WTC11 (cell line): ENCODE measurements at regions not wholly inside any gene's neighbourhood (a gene's known extent, or its start where the extent isn't known, plus 50 kb on each side); places are given as distances from the start of the nearest gene placed in this dataset.

Source experiments
- ATAC-seq: fragments of 200-7000 bp; cut with Tn5 transposase; 2 replicates; pipeline ENCODE4 v1.10.0; 2021; ENCODE audit warnings: mild to moderate bottlenecking, moderate library complexity
- CTCF ChIA-PET: fragments of 300-600 bp; sonication (Branson Sonifier 250); formaldehyde crosslinking; loops from one replicate; lab custom pipeline; 2021; ENCODE audit warnings: antibody characterized with exemption; lab: Charles Lee
- POLR2A ChIA-PET: fragments of 350-600 bp; sonication (Branson Sonifier 250); formaldehyde crosslinking; loops from one replicate; lab custom pipeline; 2021; ENCODE audit warnings: antibody characterized with exemption; lab: Charles Lee
- DNase-seq: peaks from one replicate; pipeline ENCODE4 v3.0.0; 2021; ENCODE audit warnings: low spot score
- H3K27ac Mint-ChIP-seq: 2 replicates; pipeline ENCODE4 v1.8.0; 2021; ENCODE audit warnings: mixed read lengths
- H3K27me3 Mint-ChIP-seq: 2 replicates; pipeline ENCODE4 v1.8.0; 2021; ENCODE audit warnings: low read depth, mild to moderate bottlenecking, moderate library complexity, mixed read lengths
- H3K36me3 Mint-ChIP-seq: 2 replicates; pipeline ENCODE4 v1.8.0; 2021; ENCODE audit warnings: mixed read lengths
- H3K4me1 Mint-ChIP-seq: 2 replicates; pipeline ENCODE4 v1.8.0; 2022; ENCODE audit warnings: mixed read lengths
- H3K4me3 Mint-ChIP-seq: 2 replicates; pipeline ENCODE4 v1.8.0; 2021; ENCODE audit warnings: mild to moderate bottlenecking, moderate library complexity, mixed read lengths
- H3K9me3 Mint-ChIP-seq: 2 replicates; pipeline ENCODE4 v1.8.0; 2021; ENCODE audit warnings: mixed read lengths
- AR ChIP-seq: fragments of 250-450 bp; sonication (Bioruptor Pico); IDR thresholded peaks from 2 replicates; pipeline ENCODE4 v1.9.0; 2021; ENCODE audit warnings: mild to moderate bottlenecking
- ATF2 ChIP-seq: sonication (generic); formaldehyde crosslinking; IDR thresholded peaks from 2 replicates; pipeline ENCODE4 v1.8.1; 2022; ENCODE audit warnings: low read depth, missing genetic modification reagents, borderline replicate concordance
- CBFB ChIP-seq: sonication (generic); formaldehyde crosslinking; IDR thresholded peaks from 2 replicates; pipeline ENCODE4 v1.8.1; 2022; ENCODE audit warnings: mild to moderate bottlenecking, low read depth, missing genetic modification reagents
- E2F4 ChIP-seq: sonication (generic); formaldehyde crosslinking; IDR thresholded peaks from 2 replicates; pipeline ENCODE4 v1.8.1; 2022; ENCODE audit warnings: low read depth, mild to moderate bottlenecking, moderate library complexity, missing genetic modification reagents, borderline replicate concordance
- ESRRA ChIP-seq: sonication (generic); formaldehyde crosslinking; IDR thresholded peaks from 2 replicates; pipeline ENCODE4 v1.8.1; 2022; ENCODE audit warnings: mild to moderate bottlenecking, missing genetic modification reagents, borderline replicate concordance
- FOXP4 ChIP-seq: sonication (generic); formaldehyde crosslinking; IDR thresholded peaks from 2 replicates; pipeline ENCODE4 v1.8.0; 2022; ENCODE audit warnings: mild to moderate bottlenecking, missing genetic modification reagents
- GRHL2 ChIP-seq: fragments of 250-450 bp; sonication (Bioruptor Pico); IDR thresholded peaks from 2 replicates; pipeline ENCODE4 v1.8.0; 2022; ENCODE audit warnings: mild to moderate bottlenecking, moderate library complexity; ENCODE audit not compliant: insufficient replicate concordance, severe bottlenecking
- IRF1 ChIP-seq: sonication (generic); formaldehyde crosslinking; IDR thresholded peaks from 2 replicates; pipeline ENCODE4 v1.8.0; 2023; ENCODE audit warnings: missing genetic modification reagents
- JAZF1 ChIP-seq: fragments of 250-450 bp; sonication (Bioruptor Pico); IDR thresholded peaks from 2 replicates; pipeline ENCODE4 v1.9.0; 2021; ENCODE audit warnings: moderate library complexity, mild to moderate bottlenecking, inconsistent platforms
- KAT7 ChIP-seq: sonication (generic); formaldehyde crosslinking; IDR thresholded peaks from 2 replicates; pipeline ENCODE4 v1.8.1; 2023; ENCODE audit warnings: missing genetic modification reagents, mild to moderate bottlenecking, borderline replicate concordance
- MXD4 ChIP-seq: fragments of 250-450 bp; sonication (Bioruptor Pico); IDR thresholded peaks from 2 replicates; pipeline ENCODE4 v1.8.0; 2021; ENCODE audit warnings: mild to moderate bottlenecking, moderate library complexity, borderline replicate concordance
- MYBL2 ChIP-seq: sonication (generic); formaldehyde crosslinking; IDR thresholded peaks from 2 replicates; pipeline ENCODE4 v1.8.1; 2023; ENCODE audit warnings: mild to moderate bottlenecking, moderate library complexity, missing genetic modification reagents
- NFE2L1 ChIP-seq: sonication (generic); formaldehyde crosslinking; IDR thresholded peaks from 2 replicates; pipeline ENCODE4 v1.8.1; 2023; ENCODE audit warnings: missing genetic modification reagents
- PRRX2 ChIP-seq: fragments of 250-450 bp; sonication (Bioruptor Pico); IDR thresholded peaks from 2 replicates; pipeline ENCODE4 v1.8.0; 2021; ENCODE audit warnings: mild to moderate bottlenecking
- SMAD3 ChIP-seq: sonication (generic); formaldehyde crosslinking; IDR thresholded peaks from 2 replicates; pipeline ENCODE4 v1.8.0; 2022; ENCODE audit warnings: missing genetic modification reagents, mild to moderate bottlenecking, borderline replicate concordance
- TP53 ChIP-seq: sonication (generic); formaldehyde crosslinking; IDR thresholded peaks from 2 replicates; pipeline ENCODE4 v1.8.1; 2023; ENCODE audit warnings: mild to moderate bottlenecking, missing genetic modification reagents
- ZMAT4 ChIP-seq: fragments of 250-450 bp; sonication (Bioruptor Pico); IDR thresholded peaks from 2 replicates; pipeline ENCODE4 v1.9.0; 2021; ENCODE audit warnings: mild to moderate bottlenecking

GRCh38 chr7:17651341-17651740 lies 289.0 kb downstream of the SNX13 start:
- Mint-ChIP-seq H3K27me3 (no peaks in the 10 kb centered on the region), H3K4me1 (peaks cover 9% of the 10 kb centered on the region), H3K9me3 (no peaks in the 10 kb centered on the region), H3K4me3 (no peak overlapping the region), H3K36me3 (no peaks in the 10 kb centered on the region), H3K27ac (no peak overlapping the region)
- ATAC-seq, result no peak
- POLR2A ChIA-PET, result no interaction called here
- no peak for DNase-seq
- TF ChIP-seq MYBL2 (CRISPR knock-in tag) (no peak), CBFB (CRISPR knock-in tag) (no peak), MXD4 (CRISPR knock-in tag) (no peak), JAZF1 (CRISPR knock-in tag) (no peak), ESRRA (CRISPR knock-in tag) (no peak), ATF2 (CRISPR knock-in tag) (no peak), AR (CRISPR knock-in tag) (no peak), IRF1 (CRISPR knock-in tag) (no peak), FOXP4 (CRISPR knock-in tag) (no peak), KAT7 (CRISPR knock-in tag) (no peak), NFE2L1 (CRISPR knock-in tag) (no peak)
- CTCF ChIA-PET, result interaction anchor here (0.6 to 1.5 kb wide), 3 partner anchors 11 to 1164 kb away, joined by 3 read pairs; no protein-coding TSS in a partner anchor

GRCh38 chr7:17651863-17652385 lies 288.4 kb downstream of the SNX13 start:
- ChIA-PET CTCF (no interaction called here), POLR2A (no interaction called here)
- Mint-ChIP-seq H3K9me3 (no peaks in the 10 kb centered on the region), H3K27ac (no peak overlapping the region), H3K4me3 (no peak overlapping the region), H3K27me3 (no peaks in the 10 kb centered on the region), H3K36me3 (no peaks in the 10 kb centered on the region), H3K4me1 (peaks cover 3% of the 10 kb centered on the region)
- TF ChIP-seq SMAD3 (CRISPR knock-in tag), result no peak
- TF ChIP-seq GRHL2 (CRISPR knock-in tag), result no peak
- TF ChIP-seq ZMAT4 (CRISPR knock-in tag), result no peak
- TF ChIP-seq TP53, result no peak
- no peak for TF ChIP-seq E2F4
- no peak for TF ChIP-seq PRRX2 (CRISPR knock-in tag)
- ATAC-seq (no peak), DNase-seq (no peak)
